ENCODE measurements at regions not wholly inside any gene's neighbourhood (a gene's known extent, or its start where the extent isn't known, plus 50 kb on each side); places are given as distances from the start of the nearest gene placed in this dataset.

DNA sequence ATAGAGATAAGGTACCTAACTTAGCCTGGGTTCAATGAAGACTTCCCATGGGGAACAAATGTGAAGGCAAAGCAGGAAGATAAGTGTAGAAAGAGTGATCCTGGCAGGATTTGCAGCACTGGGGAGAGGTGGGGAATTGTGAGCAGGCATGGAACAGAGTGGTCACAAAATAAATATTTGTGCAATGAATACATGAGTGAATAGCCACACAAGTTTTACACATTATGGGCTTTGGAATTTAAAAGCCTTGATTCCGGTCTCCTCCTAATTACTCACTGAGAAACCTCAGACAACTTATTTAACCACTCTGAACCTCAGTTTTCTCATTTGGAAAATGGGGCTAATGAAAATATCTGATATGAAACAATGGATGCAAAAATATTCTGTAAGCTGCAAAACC, 148.3 kb downstream of the ELAVL4 start:
- no peaks in the 10 kb centered on the region for H3K9me3 ChIP-seq (replicated peaks; ENCODE audit: control insufficient read depth, low read depth, low read length)
- WGBS (ENCODE audit: insufficient coverage) = no CpG with 5 or more reads among the region's 1 CpG

More for the DNA sequence above, 148.3 kb downstream of the ELAVL4 start:
- H3K27me3 ChIP-seq (ENCODE audit: control insufficient read depth, insufficient read depth, low read length) = no peaks in the 10 kb centered on the region
- H3K4me3 ChIP-seq (ENCODE audit: low read length) = no peak overlapping the region
- H3K36me3 ChIP-seq (ENCODE audit: control insufficient read depth, insufficient read depth, low read length) = no peaks in the 10 kb centered on the region
- H3K27ac ChIP-seq (ENCODE audit: low read length) = no peak overlapping the region
- DNase-seq = no peak
- no peaks in the 10 kb centered on the region for H3K4me1 ChIP-seq (ENCODE audit: control insufficient read depth, insufficient read depth, low read length)
